ENCODE measurements at regions not wholly inside any gene's neighbourhood (a gene's known extent, or its start where the extent isn't known, plus 50 kb on each side); places are given as distances from the start of the nearest gene placed in this dataset.
"Not testable (repeated sequence)": the region's sequence is repeated elsewhere in the genome, so short reads cannot be mapped to it uniquely, and the experiment has no call there.

- ChIA-PET CTCF (interaction anchor here (1.0 to 1.7 kb wide), 3 partner anchors 32 to 152 kb away, joined by 5 to 10 read pairs (median 5); no protein-coding TSS in a partner anchor), POLR2A (no interaction called here)
- no peak for DNase-seq (ENCODE audit: low read depth, low spot score)
- H3K4me3 ChIP-seq (ENCODE audit: low read depth, low read length) = no peak overlapping the region
- no peak for TF ChIP-seq CTCF (IDR thresholded peaks at IDR 0.05; ENCODE audit: insufficient read depth, low read length, missing control alignments)
Measured at GRCh38 chr15:89026167-89026566, 62.1 kb upstream of the ABHD2 start.

- no peak for TF ChIP-seq CTCF (IDR thresholded peaks at IDR 0.05; ENCODE audit: insufficient read depth, low read length, missing control alignments)
- no peak for DNase-seq (ENCODE audit: low read depth, low spot score)
- H3K4me3 ChIP-seq (ENCODE audit: low read depth, low read length) = no peak overlapping the region
- ChIA-PET CTCF (interaction anchor here (1.1 to 3.8 kb wide), 5 partner anchors 10 to 150 kb away, joined by 3 to 18 read pairs (median 5); no protein-coding TSS in a partner anchor), POLR2A (no interaction called here)
Measured at GRCh38 chr15:89028036-89028435, 60.2 kb upstream of the ABHD2 start.

- no peak for DNase-seq (ENCODE audit: low read depth, low spot score)
- no peak overlapping the region for H3K4me3 ChIP-seq (ENCODE audit: low read depth, low read length)
- ChIA-PET CTCF (interaction anchor here (0.8 to 3.8 kb wide), 7 partner anchors 8 to 147 kb away, joined by 3 to 18 read pairs (median 3); no protein-coding TSS in a partner anchor), POLR2A (no interaction called here)
- TF ChIP-seq CTCF (IDR thresholded peaks at IDR 0.05; ENCODE audit: insufficient read depth, low read length, missing control alignments) = no peak
Measured at GRCh38 chr15:89030311-89030710, 57.9 kb upstream of the ABHD2 start.

GRCh38 chr15:89031637-89032285 is 56.5 kb upstream of the ABHD2 start:
- H3K4me3 ChIP-seq (ENCODE audit: low read depth, low read length); POLR2A ChIA-PET; DNase-seq (ENCODE audit: low read depth, low spot score): not testable (repeated sequence)
- CTCF ChIA-PET = interaction anchor here (0.8 to 1.9 kb wide), 6 partner anchors 10 to 140 kb away, joined by 3 to 7 read pairs (median 4); no protein-coding TSS in a partner anchor

GRCh38 chr15:89034305-89034704 is 54.0 kb upstream of the ABHD2 start:
- CTCF ChIA-PET = interaction anchor here (0.7 to 5.1 kb wide), 9 partner anchors 11 to 145 kb away, joined by 3 to 30 read pairs (median 4); no protein-coding TSS in a partner anchor
- DNase-seq (ENCODE audit: low read depth, low spot score) = no peak
- no peak overlapping the region for H3K4me3 ChIP-seq (ENCODE audit: low read depth, low read length)
- POLR2A ChIA-PET = no interaction called here
- TF ChIP-seq CTCF (IDR thresholded peaks at IDR 0.05; ENCODE audit: insufficient read depth, low read length, missing control alignments) = peak; percentile 43

GRCh38 chr15:89035150-89035549 is 53.1 kb upstream of the ABHD2 start:
- CTCF ChIA-PET = interaction anchor here (0.7 to 5.1 kb wide), 7 partner anchors 22 to 230 kb away, joined by 3 to 30 read pairs (median 7); no protein-coding TSS in a partner anchor
- H3K4me3 ChIP-seq (ENCODE audit: low read depth, low read length) = no peak overlapping the region
- no peak for DNase-seq (ENCODE audit: low read depth, low spot score)
- no peak for TF ChIP-seq CTCF (IDR thresholded peaks at IDR 0.05; ENCODE audit: insufficient read depth, low read length, missing control alignments)
- POLR2A ChIA-PET = no interaction called here

Measured in AG04449 (cell line).